Right lobe of liver (tissue), 6 donors: ENCODE measurements at regions not wholly inside any gene's neighbourhood (a gene's known extent, or its start where the extent isn't known, plus 50 kb on each side); places are given as distances from the start of the nearest gene placed in this dataset.

Source experiments
- ATAC-seq, 4 donors: fragments of 200-7000 bp; cut with Tn5 transposase; one replicate each; pipeline ENCODE4 v1.9.1; 2020; ENCODE audit warnings: mild to moderate bottlenecking in 4 of 4, moderate library complexity in 4 of 4
- DNase-seq, 3 donors: peaks; one replicate each; pipeline ENCODE4 v3.0.0-alpha.2; 2020
- H3K27ac ChIP-seq, 3 donors: fragments of 200-600 bp; one replicate each; pipeline ENCODE4 v1.8.0; 2022
- H3K27me3 ChIP-seq, 2 donors: fragments of 200-600 bp; one replicate each; pipeline ENCODE4 v1.8.0; 2022
- H3K36me3 ChIP-seq, 4 donors: fragments of 200-600 bp; sonication (generic) in 1 of 4; one replicate each; pipeline versions ENCODE4 v1.5.1 to v1.8.0; 2017 to 2022; ENCODE audit warnings: control low read depth in 1 of 4
- H3K4me1 ChIP-seq, 4 donors: fragments of 200-600 bp; sonication (generic) in 1 of 4; one replicate each; pipeline versions ENCODE4 v1.5.1 to v1.8.0; 2017 to 2022; ENCODE audit warnings: control low read depth in 1 of 4
- H3K4me3 ChIP-seq, 3 donors: fragments of 200-600 bp; one replicate each; pipeline ENCODE4 v1.8.0; 2022
- H3K9me3 ChIP-seq, 4 donors: fragments of 200-600 bp; sonication (generic) in 1 of 4; one replicate each; pipeline versions ENCODE4 v1.5.1 to v1.8.0; 2017 to 2022; ENCODE audit warnings: control low read depth in 1 of 4
- CTCF ChIP-seq, 4 donors: fragments of 200-600 bp in 3 of 4; fragments of 450-650 bp in 1 of 4; IDR thresholded peaks; one replicate each; pipeline versions ENCODE4 v1.5.1 to v1.8.0; 2016 to 2022; ENCODE audit warnings: antibody characterized with exemption in 4 of 4, mild to moderate bottlenecking in 2 of 4
- POLR2A ChIP-seq: fragments of 450-650 bp; IDR thresholded peaks from one replicate; pipeline ENCODE4 v1.6.1; 2017; ENCODE audit warnings: antibody characterized with exemption, mild to moderate bottlenecking
- WGBS: methylation state at CpG from one replicate; pipeline ENCODE4 v1.1.6; 2018; ENCODE audit warnings: low coverage, low lambda C conversion rate; ENCODE audit not compliant: insufficient coverage; ENCODE audit errors: missing lambda C conversion rate; 5-methylcytosine and 5-hydroxymethylcytosine counted together
- intact Hi-C, 2 donors: fragments of 100-400 bp; cut with DNase I; formaldehyde crosslinking; loops; one replicate each; pipeline versions ENCODE4 v1.11.2 to v1.14.1; 2022
- donor health status: DM: no; HTN: yes; CAD: no.
- donor health status: DM: no; HTN: no; CAD: no.
- donor health status: DM: no; HTN: no; CAD: no.
- donor health status: DM: no; HTN: yes; CAD: no.
- donor health status: DM: no; HTN: yes; CAD: no.

DNA sequence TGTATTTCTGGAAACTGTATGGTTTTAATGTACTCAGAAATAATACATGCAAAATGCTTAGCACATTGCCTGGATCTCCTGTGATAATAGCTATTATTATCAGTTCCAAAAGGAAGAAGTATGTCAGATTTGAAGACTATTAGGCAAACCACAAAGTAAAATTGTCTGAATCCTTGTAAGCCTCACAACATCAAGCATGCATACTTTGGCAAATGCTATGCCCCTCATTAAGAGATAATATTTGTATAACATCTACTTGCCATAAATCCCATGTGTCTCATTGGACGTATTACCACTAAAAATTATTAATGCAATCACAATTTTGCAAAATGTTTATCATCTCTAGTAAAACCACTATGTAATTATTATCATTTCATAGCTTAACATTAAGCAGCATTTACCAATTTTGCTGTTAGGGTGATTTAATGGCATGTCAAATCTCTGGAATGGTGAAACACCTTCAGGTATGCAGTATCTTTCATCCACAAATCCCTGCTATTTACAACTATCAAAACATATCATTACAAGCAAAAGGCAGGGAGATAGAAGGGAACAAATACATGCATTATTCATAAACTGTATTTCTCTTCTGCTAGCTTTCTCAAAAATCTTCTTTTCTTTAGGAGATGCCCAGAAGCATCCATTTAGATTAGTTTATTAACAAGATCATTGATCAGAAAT, 974.6 kb upstream of the RAG2 start:
- TF ChIP-seq POLR2A, result no peak
- no peak for TF ChIP-seq CTCF (IDR thresholded peaks at IDR 0.05)
- no peaks in the 10 kb centered on the region for H3K27me3 ChIP-seq
- ATAC-seq, result no peak
- DNase-seq, result no peak
- H3K4me1 ChIP-seq, result no peaks in the 10 kb centered on the region
- no peak overlapping the region for H3K27ac ChIP-seq
- H3K4me3 ChIP-seq, result no peak overlapping the region
- H3K36me3 ChIP-seq, result no peaks in the 10 kb centered on the region
- no peaks in the 10 kb centered on the region for H3K9me3 ChIP-seq
- 44% methylated on average over 1 of the region's 1 CpG for WGBS
- intact Hi-C loops, result no loop called here

GRCh38 chr11:37571246-37571645, 973.2 kb upstream of the RAG2 start:
- intact Hi-C loops, result no loop called here
- Histone ChIP-seq H3K9me3 (no peaks in the 10 kb centered on the region), H3K4me3 (no peak overlapping the region), H3K27ac (no peak overlapping the region), H3K27me3 (no peaks in the 10 kb centered on the region), H3K4me1 (no peaks in the 10 kb centered on the region), H3K36me3 (no peaks in the 10 kb centered on the region)
- TF ChIP-seq POLR2A (no peak), CTCF (IDR thresholded peaks at IDR 0.05) (no peak)
- no peak for DNase-seq
- 17% methylated on average over 2 of the region's 2 CpGs for WGBS
- no peak for ATAC-seq

DNA sequence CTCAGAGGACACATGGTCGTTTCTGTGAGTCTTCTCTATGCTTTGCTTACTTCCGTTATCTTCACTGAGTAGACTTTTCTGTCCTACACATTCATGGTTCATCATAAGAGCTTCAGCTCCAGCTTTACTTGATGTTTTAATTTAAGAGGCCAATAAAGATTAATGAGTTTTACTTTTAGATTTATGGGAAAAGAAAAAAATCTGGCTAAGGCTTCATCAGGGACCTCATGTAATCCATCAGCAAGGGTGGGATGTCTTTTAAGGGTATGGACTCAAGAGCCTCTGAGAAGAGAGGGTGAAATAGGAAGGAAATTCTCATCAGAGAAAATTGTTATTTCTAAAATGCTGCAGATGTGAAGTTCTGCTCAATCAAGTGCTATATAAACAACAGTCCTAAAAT, 963.0 kb upstream of the RAG2 start:
- DNase-seq, result no peak
- intact Hi-C loops, result no loop called here
- H3K4me1 ChIP-seq, result no peaks in the 10 kb centered on the region
- 41% methylated on average over 2 of the region's 2 CpGs for WGBS
- no peaks in the 10 kb centered on the region for H3K9me3 ChIP-seq
- no peaks in the 10 kb centered on the region for H3K27me3 ChIP-seq
- H3K36me3 ChIP-seq, result no peaks in the 10 kb centered on the region
- ATAC-seq, result no peak
- H3K27ac ChIP-seq, result no peak overlapping the region
- H3K4me3 ChIP-seq, result no peak overlapping the region
- TF ChIP-seq POLR2A (no peak), CTCF (IDR thresholded peaks at IDR 0.05) (no peak)

DNA sequence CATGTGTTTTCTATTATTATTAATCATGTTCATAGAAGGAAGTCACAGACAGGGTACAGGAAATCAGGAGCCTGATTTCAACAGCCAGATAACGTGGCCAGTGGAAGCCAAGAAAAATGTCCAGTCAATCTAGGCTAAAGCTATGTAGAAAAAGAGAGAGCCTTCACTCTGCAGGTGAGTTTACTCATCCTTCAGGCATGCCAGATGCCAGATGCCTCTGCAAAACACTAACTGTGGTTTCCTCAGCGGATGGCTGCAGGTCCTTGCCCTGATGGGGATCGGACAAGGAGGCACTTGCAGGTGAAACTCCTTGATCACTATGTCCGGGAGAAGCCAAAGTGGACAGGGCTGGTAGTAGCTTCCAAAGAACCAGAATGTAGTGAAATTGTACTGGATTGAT, 962.3 kb upstream of the RAG2 start:
- Histone ChIP-seq H3K9me3 (no peaks in the 10 kb centered on the region), H3K36me3 (no peaks in the 10 kb centered on the region), H3K27ac (no peak overlapping the region), H3K4me3 (no peak overlapping the region), H3K27me3 (no peaks in the 10 kb centered on the region), H3K4me1 (no peaks in the 10 kb centered on the region)
- DNase-seq (no peak), ATAC-seq (no peak)
- no peak for TF ChIP-seq POLR2A
- TF ChIP-seq CTCF (IDR thresholded peaks at IDR 0.05), result no peak
- intact Hi-C loops, result no loop called here
- WGBS, result 56% methylated on average over 4 of the region's 4 CpGs
